HG03439 (cell line): ENCODE measurements at regions not wholly inside any gene's neighbourhood (a gene's known extent, or its start where the extent isn't known, plus 50 kb on each side); places are given as distances from the start of the nearest gene placed in this dataset.
"Not testable (repeated sequence)": the region's sequence is repeated elsewhere in the genome, so short reads cannot be mapped to it uniquely, and the experiment has no call there.

Source experiments
- ATAC-seq: cut with Tn5 transposase; IDR thresholded peaks from one replicate; pipeline ENCODE4 v1.9.1; 2021; ENCODE audit warnings: mild to moderate bottlenecking, moderate library complexity; ENCODE audit not compliant: unreplicated experiment

DNA sequence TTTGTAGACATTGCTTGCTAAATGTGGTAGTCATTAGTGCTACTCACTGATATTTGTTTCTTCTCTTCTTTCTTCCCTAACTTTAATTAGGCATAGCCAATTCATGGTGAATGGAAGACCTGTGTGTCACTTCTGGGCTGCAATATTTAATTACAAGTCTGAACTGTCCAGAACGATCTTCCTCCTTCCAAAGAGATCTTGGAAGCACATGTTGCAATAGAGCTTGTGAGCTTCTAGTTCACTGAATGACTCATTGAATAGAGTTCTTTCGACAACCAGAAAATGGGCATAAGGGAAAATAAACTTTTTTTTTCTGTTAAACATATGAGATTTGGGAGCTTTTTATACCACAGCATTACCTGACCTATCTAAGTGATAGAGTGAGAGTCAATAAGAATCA is 1264.6 kb downstream of the PCDH9 start:
- no peak for ATAC-seq

DNA sequence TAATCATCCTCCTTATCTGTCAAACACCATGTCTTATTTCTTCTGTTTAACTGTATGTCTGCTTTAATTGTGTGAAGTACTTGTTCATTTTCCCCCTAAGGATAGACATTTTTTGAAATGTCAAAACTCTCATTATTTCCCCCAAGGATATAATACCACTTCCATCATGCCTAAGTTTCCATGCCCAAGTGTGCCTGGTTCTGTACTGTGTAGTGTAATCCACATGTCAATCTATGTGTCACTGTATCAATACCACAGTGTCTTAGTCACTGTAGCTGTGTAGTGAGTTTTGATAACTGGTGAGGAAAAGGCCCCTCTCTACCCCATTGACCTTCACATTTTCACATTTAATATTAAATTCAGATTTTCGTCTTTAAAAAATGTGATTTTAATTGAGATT is 1265.5 kb downstream of the PCDH9 start:
- ATAC-seq: no peak

DNA sequence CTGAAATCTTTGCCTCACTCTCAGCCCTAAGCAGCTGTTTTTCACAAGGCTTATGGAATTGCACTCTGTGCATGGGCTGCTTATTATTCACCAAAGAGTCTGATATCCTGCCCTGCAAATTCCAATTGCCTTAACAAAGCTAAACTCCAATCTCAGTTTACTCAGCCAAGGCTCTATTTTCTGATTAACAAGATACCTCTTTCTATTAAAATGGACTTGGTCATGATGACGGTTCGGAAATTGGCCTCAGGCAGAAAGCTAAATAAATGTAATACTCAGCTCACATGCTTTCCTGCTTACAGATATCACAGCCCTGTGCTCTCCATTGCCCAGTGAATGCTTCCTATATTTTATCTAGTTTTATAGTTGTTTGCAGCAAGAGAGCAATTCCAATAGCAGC is 1270.8 kb downstream of the PCDH9 start:
- ATAC-seq: no peak

DNA sequence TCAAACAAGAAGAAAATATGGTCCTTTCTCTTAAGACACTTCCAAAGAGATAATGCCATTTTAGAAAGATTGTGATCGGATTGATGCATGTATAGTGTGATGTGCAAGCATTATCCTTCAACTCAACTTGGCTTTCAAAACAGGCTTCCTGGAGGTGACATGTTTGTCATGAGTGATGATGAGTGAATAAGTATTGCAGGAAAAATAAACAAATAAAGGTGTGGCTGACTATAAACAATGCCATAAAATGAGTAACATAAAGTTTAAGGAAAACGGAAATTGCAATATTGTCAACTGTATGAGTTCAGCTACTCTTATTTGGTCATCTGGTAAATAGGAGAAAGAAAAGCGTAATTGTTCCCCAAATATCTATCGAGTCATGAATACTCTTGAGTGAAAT is 1283.7 kb downstream of the PCDH9 start:
- ATAC-seq: no peak

DNA sequence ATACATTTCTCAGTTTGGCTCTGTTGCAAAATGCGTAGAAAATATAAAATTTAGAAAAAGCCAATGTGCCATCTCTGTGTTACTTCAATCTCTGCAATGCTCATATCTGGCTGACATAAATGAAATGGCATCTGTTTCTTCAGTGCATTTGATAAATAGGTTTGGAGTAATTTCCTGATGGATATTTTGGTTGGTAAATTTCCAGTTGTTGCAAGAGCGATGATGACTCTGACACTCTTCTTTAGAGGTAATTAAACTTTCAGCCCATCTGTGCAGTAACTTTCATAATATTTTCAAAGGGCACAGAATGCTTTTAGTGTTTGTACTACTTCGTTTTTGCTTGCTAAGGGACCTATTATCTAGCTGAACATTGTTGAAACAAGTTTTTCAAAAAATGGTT is 1286.4 kb downstream of the PCDH9 start:
- no peak for ATAC-seq

DNA sequence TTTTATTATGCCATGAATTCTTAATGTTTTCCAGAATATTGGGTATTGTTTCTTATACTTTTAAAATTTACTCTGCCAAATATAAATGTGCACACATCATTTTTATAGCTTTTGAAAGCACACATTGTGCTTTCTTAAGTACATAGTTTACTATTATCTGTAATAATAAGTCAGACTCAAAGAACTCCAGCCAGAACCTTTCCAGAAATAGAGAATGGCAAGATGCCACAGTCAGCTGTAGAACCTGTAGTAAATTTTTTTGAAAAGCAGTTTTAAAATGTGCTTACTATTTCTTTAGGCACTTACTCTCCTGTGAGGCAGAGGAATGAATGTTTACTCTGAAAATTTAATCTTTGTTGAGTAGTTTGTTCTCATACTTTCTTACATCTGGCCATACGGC is 1287.1 kb downstream of the PCDH9 start:
- no peak for ATAC-seq

DNA sequence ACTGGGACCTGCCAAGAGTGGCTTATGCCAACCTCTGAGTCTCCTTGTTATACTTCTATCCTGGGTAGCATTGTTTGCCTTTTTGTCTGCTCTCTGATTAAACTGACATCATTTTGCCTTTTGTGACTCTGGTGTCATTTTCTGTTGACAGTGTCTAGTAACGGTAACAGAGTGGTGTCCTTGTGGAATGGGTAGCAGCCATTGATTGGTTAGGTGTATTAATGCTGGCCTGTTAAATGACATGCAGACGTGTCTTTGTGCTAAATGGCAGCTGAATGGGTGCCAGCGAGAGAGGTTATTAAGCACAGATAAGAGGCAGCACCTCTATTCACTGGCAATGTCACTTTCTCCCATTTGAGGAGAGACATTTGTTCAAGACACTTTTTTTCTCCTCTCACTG is 1289.4 kb downstream of the PCDH9 start:
- no peak for ATAC-seq

DNA sequence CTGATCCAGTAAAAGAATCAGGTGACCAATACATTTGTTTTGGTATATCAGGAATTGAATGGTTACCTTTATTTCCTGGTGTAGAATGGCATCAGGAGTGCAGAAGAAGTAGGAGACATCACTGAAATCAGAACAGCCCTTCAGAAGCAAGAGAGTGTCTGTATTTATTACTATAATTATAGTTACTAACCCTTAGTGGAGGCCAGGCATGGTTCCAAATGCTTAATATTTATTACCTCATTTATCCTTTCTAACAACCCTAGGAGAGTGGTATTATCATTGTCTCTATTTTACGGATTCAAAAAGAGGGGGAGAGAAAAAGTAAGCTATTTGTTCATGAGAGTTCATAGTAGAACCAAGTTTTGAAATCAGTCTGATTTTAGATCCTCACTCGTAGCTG is 1292.9 kb downstream of the PCDH9 start:
- ATAC-seq: no peak

DNA sequence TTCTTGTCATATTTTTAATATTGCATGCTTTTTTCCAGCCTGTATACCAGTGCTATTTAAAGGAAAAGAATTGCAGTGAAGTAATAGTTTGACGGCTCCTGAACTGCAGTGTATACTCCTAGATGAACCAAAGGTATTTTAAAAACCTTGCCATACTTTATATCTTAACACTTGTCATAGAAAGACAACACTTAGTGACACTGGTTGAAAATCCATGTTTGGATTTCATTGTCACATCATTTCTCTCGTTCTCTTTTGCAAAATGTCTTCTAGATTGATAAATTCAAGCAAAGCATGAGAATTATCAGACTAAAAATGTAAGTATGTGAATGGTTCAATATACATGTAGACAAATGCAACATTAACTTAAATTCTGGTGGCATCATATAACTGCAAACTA is 1293.9 kb downstream of the PCDH9 start:
- no peak for ATAC-seq

DNA sequence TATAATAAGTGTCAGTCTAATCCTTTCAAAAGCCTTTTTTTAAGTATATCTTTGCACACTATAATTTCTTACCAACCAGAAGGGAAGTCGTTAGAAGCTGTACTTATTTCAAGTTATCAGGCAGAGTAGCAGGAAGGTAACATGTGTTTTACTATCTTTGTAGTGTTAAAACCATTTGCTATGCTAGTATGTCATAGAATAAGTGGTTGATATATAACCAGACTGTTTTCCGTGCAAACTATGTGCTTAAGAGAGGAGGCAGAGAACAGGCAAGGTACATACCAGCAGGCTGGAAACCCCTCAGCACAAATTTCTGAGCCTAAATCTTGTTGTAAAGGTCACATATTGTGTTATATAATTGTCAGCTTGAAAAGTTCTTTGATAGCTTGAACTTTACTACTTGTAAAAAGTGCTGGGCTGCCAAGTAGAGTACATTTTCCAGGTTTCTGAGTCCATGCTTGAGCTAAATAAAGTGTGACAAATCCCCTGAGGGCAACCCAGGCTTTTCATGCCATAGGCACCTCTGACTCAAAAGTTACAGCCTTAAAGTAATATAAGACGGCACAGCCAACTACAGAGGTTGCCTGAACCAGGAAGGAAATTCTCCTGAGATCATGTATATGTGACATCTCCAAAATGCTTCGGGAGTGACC is 1297.4 kb downstream of the PCDH9 start:
- no peak for ATAC-seq

DNA sequence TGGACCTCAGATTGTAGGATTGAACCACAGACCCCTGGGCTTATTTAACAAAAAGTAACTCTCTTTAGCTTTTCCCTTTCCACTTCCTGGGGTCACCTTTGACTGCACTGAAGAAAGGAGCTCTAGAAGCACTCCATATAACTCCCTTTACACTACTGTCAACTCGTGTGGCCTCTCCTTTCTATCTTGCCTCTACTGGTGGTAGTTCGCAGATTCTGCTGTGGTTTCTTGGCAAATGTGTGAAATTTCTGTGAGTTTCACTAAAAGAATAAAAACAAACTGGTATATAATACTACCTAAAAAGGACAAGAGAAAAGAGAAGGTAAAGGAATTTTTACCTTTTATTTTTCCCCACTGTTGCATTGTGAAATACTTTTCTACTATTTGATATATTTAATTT is 1298.1 kb downstream of the PCDH9 start:
- ATAC-seq: no peak

DNA sequence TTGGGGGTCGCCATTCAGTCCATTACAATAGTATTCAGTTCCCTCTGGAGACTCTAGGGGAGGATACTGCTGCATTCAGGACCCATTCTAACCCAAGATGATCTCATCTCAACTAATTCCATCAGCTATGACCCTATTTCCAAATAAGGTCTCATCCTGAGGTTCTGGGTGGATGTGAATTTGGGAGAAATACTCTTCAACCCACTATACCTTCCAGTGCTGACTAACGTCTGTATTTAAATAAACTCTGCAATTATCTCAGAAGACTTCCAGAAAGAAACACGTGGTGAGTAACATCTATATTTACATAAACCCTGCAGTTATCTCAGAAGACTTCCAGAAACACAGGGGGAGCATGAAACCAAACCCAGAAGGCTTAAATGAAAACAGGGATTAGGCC is 1300.7 kb downstream of the PCDH9 start:
- ATAC-seq: no peak

DNA sequence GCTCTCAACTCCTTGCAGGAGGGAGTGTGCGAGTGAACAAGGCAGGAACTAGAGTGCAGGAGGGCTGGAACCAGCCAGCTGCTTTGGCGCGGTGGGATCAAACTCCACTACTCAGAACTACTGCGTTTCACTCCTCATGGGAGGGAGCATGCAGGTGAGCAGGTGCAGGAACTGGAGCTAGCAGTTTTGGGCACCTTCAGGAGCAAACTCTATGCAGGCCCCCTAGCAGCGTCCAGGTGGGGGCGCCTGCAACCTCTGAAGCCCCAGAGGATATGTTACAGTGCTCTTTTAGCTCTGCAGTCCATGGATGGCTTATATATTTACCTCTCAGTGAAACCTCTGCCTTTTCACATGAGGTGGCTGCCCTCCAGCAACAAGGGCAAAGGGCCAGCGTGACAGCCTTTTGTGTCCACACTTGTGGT is 1303.4 kb downstream of the PCDH9 start:
- no peak for ATAC-seq

DNA sequence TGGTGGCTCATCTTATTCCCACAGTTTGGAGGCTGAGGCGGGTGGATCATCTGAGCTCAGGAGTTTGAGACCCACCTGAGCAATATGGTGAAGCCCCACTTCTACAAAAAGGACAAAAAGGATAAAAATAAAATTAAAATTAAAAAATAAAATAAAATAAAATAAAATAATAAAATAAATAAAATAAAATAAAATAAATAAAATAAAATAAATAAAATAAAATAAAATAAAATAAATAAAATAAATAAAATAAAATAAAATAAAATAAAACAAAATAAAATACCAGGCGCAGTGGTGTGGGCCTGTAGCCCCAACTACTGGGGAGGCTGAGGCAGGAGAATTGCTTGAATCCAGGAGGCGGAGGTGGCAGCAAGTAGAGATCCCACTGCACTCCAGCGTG is 1307.3 kb downstream of the PCDH9 start:
- not testable (repeated sequence) for ATAC-seq

DNA sequence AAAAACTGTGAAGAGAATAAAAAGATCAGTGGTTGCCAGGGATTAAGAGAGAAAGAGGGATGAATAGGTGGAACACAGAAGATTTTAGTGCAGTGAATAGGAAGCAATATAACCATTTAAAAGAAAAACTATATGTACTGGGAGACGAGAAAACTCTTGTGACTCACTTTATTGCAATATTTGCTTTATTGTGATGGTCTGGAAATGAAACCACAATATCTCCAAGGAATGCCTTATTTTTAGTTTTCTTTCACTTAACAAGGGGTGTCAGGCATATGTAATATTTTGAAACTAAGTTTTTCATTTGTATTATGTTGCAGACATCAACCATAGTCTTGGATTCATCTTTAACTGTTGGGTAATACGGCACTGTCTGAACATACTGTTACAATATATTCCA is 1308.2 kb downstream of the PCDH9 start:
- no peak for ATAC-seq

DNA sequence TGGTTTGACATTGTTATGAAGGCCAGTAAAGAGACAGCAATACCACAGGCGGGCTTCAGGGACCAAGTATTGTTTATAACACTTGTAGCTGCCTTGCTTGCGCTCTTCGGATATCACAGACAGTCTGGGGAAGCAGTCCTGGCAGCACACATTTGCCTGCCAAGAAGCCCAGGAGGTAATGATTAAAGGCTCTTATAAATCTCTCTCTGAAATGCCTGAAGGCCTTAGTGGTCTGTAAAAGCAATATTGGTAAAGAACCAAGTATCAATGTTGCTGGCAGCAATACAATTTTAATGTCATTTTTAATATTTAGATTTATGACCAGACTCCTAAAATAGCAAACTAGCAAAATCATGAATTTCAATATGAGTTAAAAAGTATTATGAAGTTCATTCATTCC is 1312.4 kb downstream of the PCDH9 start:
- no peak for ATAC-seq

DNA sequence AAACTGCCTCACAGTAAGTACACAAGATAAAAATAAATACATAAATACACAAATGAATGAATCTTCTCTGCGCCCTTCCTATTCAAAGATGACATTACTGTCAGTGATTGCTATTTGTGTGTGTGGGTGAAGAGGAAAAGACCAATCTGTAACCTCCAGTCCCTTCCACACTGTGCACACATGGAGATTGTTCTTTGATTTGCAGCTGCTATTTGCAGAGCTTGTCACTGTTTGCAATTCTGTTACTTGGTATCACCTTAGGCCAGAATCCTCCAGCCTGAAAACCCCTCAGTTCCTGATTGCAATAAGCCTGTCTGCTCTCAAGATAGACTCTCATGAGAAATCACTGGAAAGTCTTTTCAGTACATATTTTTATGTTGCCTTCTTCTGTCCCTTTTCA is 1314.9 kb downstream of the PCDH9 start:
- ATAC-seq: no peak

DNA sequence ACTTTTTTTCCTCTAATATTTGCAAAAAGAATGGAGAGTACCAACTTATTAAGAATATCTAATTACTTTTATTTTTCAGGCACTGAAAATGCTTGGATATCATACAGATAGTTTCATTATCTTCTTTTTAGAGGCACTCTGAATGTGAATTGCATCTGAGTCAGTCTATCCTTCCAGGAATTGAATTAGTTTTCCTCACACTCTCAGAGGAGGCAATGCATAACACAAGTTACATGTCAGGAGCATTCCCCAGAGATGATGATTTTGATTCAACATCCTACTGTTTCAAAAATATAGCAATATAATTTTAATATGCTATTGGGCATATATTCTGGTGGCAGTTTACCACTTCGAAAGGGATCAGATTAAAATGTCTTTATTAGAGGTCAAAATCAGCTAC is 1315.4 kb downstream of the PCDH9 start:
- ATAC-seq: no peak

DNA sequence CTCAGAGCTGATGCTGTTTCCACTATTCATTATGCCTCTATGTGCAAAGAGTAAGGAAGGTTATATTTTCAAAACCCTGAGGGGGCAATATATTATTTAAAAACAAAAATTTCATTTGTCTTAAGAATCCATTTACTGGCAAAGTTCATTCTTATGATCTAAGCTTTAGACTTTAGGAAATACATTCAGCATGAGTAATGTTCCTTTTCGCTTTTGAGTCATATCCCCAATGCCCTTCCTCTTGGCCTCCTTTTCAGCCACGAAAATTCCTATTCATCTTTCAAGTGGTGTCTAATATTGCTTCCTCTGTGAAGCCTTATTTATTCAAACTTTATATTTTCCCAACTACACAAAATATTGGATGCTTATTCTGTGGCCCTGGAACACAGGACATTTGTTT is 1317.0 kb downstream of the PCDH9 start:
- ATAC-seq: no peak

DNA sequence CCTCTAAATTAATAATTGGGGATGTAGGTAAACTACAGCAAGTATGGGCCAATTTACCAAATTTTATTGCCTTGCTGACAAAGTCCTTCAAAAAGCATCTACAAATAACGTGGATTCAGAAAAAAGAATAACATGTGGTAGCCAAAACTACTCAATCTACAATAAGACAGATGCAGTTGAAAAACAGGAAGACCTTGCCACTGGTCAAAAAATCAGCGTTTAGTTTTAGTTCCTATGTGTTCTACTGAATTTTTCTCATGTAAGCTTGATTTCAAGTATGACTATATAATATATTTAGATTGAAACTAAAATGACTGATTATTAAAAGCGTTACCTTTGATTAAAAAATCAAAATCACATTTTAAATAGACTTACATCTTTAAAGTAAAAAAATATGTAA is 1317.6 kb downstream of the PCDH9 start:
- no peak for ATAC-seq

DNA sequence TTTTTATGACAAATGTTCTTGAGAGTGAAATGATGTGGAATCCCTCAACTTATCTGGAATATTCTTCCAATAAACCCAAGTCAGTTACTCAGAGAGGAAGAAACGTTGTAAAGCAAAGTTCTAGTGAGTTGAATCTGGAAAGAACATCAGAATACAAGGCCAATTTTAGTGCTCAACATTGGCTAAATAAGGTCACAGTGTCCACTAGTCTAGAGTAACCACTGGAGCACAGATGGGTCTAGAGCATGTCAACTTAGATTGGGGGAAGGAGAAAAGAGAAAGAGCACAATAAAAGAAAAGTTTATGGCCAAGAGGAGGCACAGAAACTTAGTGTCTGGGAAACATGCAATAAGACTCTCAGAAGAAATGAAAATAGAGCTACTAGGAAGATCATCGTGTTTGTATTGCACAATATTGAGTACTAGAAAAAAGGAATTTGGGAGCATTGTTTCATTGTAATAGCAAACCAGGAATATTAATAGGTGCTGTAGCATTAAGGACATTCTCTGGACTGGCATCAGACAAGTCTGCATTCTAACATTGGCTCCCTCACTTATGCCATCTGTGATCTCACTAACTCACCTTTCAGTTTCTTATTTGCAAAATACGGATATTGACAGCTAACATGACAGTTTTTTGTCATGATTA is 1318.5 kb downstream of the PCDH9 start:
- ATAC-seq: no peak

DNA sequence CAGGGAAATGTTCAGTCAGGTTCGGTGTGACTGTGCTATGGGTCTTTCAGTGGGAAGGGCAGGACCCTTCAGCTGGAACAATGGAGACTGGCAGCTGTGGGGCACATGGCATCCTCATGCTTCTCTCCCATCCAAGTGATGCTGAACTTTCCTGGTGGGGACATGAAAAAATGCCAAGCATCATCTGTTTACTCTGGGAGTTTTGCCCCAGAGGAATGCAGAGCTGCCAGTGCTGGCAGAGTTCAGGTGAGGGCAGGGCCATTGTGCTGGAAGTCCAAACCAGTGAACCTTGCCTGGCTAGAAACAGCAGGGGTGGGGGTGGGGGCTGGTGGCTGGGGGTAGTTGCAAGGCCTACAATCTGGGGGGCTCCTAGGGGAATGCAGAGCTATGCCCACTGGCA is 1320.6 kb downstream of the PCDH9 start:
- ATAC-seq: no peak
